ENCODE measurements at regions not wholly inside any gene's neighbourhood (a gene's known extent, or its start where the extent isn't known, plus 50 kb on each side); places are given as distances from the start of the nearest gene placed in this dataset.

DNA sequence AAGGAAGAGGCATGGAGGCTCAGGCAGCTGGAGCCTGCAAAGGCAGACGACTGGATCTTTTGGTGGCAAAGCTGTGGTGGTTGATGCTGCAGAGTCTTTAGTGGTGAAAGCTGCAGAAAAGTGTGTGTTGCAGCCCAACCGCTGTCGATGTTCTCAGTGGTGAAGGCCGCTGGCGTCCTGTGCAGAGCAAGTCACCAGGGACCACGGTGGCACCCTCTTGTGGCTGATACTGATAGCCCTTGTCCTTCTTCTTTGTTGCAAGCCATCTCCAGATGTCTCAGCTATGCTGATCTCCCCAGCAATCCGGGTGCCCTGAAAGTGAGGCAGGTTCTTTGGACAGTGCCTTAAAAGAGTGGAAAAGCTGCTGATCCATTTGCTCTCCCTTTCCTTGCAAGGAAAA, 610.9 kb upstream of the PCDH9 start:
- TF ChIP-seq POLR2A (IDR thresholded peaks at IDR 0.05) (no peak), CTCF (IDR thresholded peaks at IDR 0.05) (no peak), POLR2AphosphoS5 (IDR thresholded peaks at IDR 0.05) (no peak)
- 83% methylated on average over 7 of the region's 7 CpGs for WGBS

GRCh38 chr13:67833564-67833963, 603.4 kb upstream of the PCDH9 start:
- Histone ChIP-seq H3K4me3 (no peak overlapping the region), H3K36me3 (no peaks in the 10 kb centered on the region), H3K27ac (no peak overlapping the region), H3K4me1 (replicated peaks) (no peaks in the 10 kb centered on the region), H3K27me3 (replicated peaks; ENCODE audit: insufficient read depth) (no peaks in the 10 kb centered on the region), H3K9me3 (no peaks in the 10 kb centered on the region)
- intact Hi-C loops (cut with DNase I), result no loop called here
- TF ChIP-seq POLR2A (IDR thresholded peaks at IDR 0.05), result no peak
- no peak for TF ChIP-seq CTCF (IDR thresholded peaks at IDR 0.05)
- TF ChIP-seq POLR2AphosphoS5 (IDR thresholded peaks at IDR 0.05), result no peak
- DNase-seq (ENCODE audit: low spot score), result no peak

More for the DNA sequence above, 610.9 kb upstream of the PCDH9 start:
- no peaks in the 10 kb centered on the region for H3K4me1 ChIP-seq (replicated peaks)
- no peaks in the 10 kb centered on the region for H3K36me3 ChIP-seq
- H3K27ac ChIP-seq, result no peak overlapping the region
- no peak overlapping the region for H3K4me3 ChIP-seq
- H3K27me3 ChIP-seq (replicated peaks; ENCODE audit: insufficient read depth), result no peaks in the 10 kb centered on the region
- intact Hi-C loops (cut with DNase I), result no loop called here
- no peak for DNase-seq (ENCODE audit: low spot score)
- no peaks in the 10 kb centered on the region for H3K9me3 ChIP-seq

GRCh38 chr13:67829641-67830040, 599.5 kb upstream of the PCDH9 start:
- TF ChIP-seq POLR2A (IDR thresholded peaks at IDR 0.05) (no peak), POLR2AphosphoS5 (IDR thresholded peaks at IDR 0.05) (no peak), CTCF (IDR thresholded peaks at IDR 0.05) (no peak)
- DNase-seq (ENCODE audit: low spot score), result no peak
- WGBS, result 87% methylated on average over 3 of the region's 3 CpGs

DNA sequence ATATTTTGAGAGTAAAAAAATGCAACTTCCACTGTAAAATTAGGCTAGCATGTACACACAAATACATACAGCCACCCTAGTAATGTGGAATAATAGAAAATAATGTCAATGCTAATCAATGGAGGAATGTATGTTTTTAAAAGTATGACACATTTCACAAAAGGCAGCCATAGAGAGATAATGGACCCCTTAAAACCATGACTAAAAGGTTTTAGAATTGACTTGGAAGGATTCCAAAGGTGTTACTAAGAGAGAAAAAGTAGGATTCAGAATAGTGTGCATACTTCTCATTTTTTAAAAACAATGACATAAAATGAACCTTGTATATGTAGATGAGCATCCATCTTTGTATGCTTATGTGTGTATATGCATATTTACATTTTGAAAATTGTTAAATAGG, 597.9 kb upstream of the PCDH9 start:
- H3K27ac ChIP-seq, result no peak overlapping the region
- TF ChIP-seq CTCF (IDR thresholded peaks at IDR 0.05) (no peak), POLR2A (IDR thresholded peaks at IDR 0.05) (no peak), POLR2AphosphoS5 (IDR thresholded peaks at IDR 0.05) (no peak)
- no peaks in the 10 kb centered on the region for H3K27me3 ChIP-seq (replicated peaks; ENCODE audit: insufficient read depth)
- intact Hi-C loops (cut with DNase I), result no loop called here
- H3K4me1 ChIP-seq (replicated peaks), result no peaks in the 10 kb centered on the region
- no peaks in the 10 kb centered on the region for H3K36me3 ChIP-seq
- H3K9me3 ChIP-seq, result no peaks in the 10 kb centered on the region
- DNase-seq (ENCODE audit: low spot score), result no peak
- no peak overlapping the region for H3K4me3 ChIP-seq

More at GRCh38 chr13:67829641-67830040, 599.5 kb upstream of the PCDH9 start:
- H3K4me3 ChIP-seq, result no peak overlapping the region
- no peak overlapping the region for H3K27ac ChIP-seq
- H3K27me3 ChIP-seq (replicated peaks; ENCODE audit: insufficient read depth), result no peaks in the 10 kb centered on the region
- no peaks in the 10 kb centered on the region for H3K36me3 ChIP-seq
- intact Hi-C loops (cut with DNase I), result no loop called here
- H3K9me3 ChIP-seq, result no peaks in the 10 kb centered on the region
- no peaks in the 10 kb centered on the region for H3K4me1 ChIP-seq (replicated peaks)

DNA sequence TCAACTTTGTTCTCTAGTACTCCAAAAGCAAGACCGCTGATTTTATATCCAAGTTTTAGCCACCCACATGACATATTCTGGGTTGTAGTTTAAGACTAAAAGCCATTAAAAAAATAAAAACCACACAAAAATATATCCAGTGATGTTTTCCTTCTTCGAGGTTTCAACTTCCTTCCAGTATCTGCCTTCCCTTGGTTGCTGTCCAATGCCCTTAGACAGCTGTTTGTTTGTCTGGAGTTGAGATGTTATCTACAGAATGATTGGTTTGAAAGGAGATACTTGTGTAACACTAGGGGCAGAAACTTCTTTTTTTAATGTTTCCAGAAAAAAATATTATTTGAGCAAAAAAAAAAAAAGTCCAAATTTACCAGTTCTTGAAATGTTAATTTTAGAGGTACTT, 591.5 kb upstream of the PCDH9 start:
- DNase-seq (ENCODE audit: low spot score), result no peak
- Histone ChIP-seq H3K27me3 (replicated peaks; ENCODE audit: insufficient read depth) (no peaks in the 10 kb centered on the region), H3K27ac (no peak overlapping the region), H3K4me3 (no peak overlapping the region), H3K4me1 (replicated peaks) (no peaks in the 10 kb centered on the region), H3K9me3 (no peaks in the 10 kb centered on the region), H3K36me3 (no peaks in the 10 kb centered on the region)
- intact Hi-C loops (cut with DNase I), result no loop called here
- 58% methylated on average over 2 of the region's 2 CpGs for WGBS
- no peak for TF ChIP-seq CTCF (IDR thresholded peaks at IDR 0.05)
- TF ChIP-seq POLR2AphosphoS5 (IDR thresholded peaks at IDR 0.05), result no peak
- TF ChIP-seq POLR2A (IDR thresholded peaks at IDR 0.05), result no peak
